ENCODE measurements at regions not wholly inside any gene's neighbourhood (a gene's known extent, or its start where the extent isn't known, plus 50 kb on each side); places are given as distances from the start of the nearest gene placed in this dataset.

GRCh38 chr4:174131901-174132300 lies 151.6 kb downstream of the FBXO8 start:
- Histone ChIP-seq H3K23ac (ENCODE audit: insufficient read length, low read depth, low read length) (no peak overlapping the region), H3K4me1 (ENCODE audit: insufficient read depth, low read length) (no peaks in the 10 kb centered on the region), H3K79me1 (ENCODE audit: insufficient read depth, low read depth, low read length, poor library complexity, severe bottlenecking) (no peaks in the 10 kb centered on the region), H2BK20ac (ENCODE audit: low read depth, low read length, poor library complexity, severe bottlenecking) (no peak overlapping the region), H4K20me1 (ENCODE audit: control insufficient read depth, insufficient read depth, insufficient read length) (no peaks in the 10 kb centered on the region), H4K91ac (ENCODE audit: insufficient read length, low read depth, low read length) (no peak overlapping the region), H3K18ac (ENCODE audit: insufficient read length, low read depth, low read length) (no peak overlapping the region), H2BK120ac (ENCODE audit: low read depth, low read length, poor library complexity, severe bottlenecking) (no peak overlapping the region), H3K56ac (ENCODE audit: insufficient read length, low read depth, low read length) (no peak overlapping the region), H3T11ph (ENCODE audit: low read length) (no peak overlapping the region), H3K4me2 (ENCODE audit: insufficient read depth, insufficient read length, low read length) (no peak overlapping the region), H3K14ac (ENCODE audit: insufficient read depth, low read length) (no peak overlapping the region), H3K9ac (ENCODE audit: extremely low read depth, insufficient read length, low read length) (no peak overlapping the region), H3K23me2 (ENCODE audit: insufficient read length, low read depth, low read length, poor library complexity, severe bottlenecking) (no peaks in the 10 kb centered on the region), H2BK15ac (ENCODE audit: low read depth, low read length) (no peak overlapping the region), H3K27me3 (ENCODE audit: insufficient read depth, low read length) (no peaks in the 10 kb centered on the region), H3K27ac (ENCODE audit: insufficient read length, low read depth, low read length) (no peak overlapping the region), H3K4ac (ENCODE audit: low read depth, low read length) (no peak overlapping the region), H3K79me2 (ENCODE audit: insufficient read depth, low read length) (no peaks in the 10 kb centered on the region), H2AK5ac (ENCODE audit: insufficient read length, low read length) (no peak overlapping the region), H2BK12ac (ENCODE audit: insufficient read length, low read depth, low read length) (no peak overlapping the region), H2AFZ (ENCODE audit: low read length) (no peak overlapping the region), H2BK5ac (ENCODE audit: insufficient read length, low read length) (no peak overlapping the region), H3K9me3 (ENCODE audit: control insufficient read depth, low read depth, low read length) (no peaks in the 10 kb centered on the region), H4K5ac (ENCODE audit: insufficient read length, low read depth, low read length) (no peak overlapping the region), H4K8ac (replicated peaks; ENCODE audit: insufficient read length, low read depth, low read length) (no peak overlapping the region)
- Mint-ChIP-seq H3K9me3 (no peaks in the 10 kb centered on the region), H3K27me3 (ENCODE audit: low read depth) (no peaks in the 10 kb centered on the region), H3K4me1 (peaks cover 11 to 20% of the 10 kb centered on the region in 2 experiments), H3K4me3 (no peak overlapping the region), H3K27ac (no peak overlapping the region), H3K36me3 (ENCODE audit: insufficient read depth in 1 of 3, low read depth in 3 of 3) (no peaks in the 10 kb centered on the region)
- no peak for DNase-seq
- TF ChIP-seq, protein P1, sequence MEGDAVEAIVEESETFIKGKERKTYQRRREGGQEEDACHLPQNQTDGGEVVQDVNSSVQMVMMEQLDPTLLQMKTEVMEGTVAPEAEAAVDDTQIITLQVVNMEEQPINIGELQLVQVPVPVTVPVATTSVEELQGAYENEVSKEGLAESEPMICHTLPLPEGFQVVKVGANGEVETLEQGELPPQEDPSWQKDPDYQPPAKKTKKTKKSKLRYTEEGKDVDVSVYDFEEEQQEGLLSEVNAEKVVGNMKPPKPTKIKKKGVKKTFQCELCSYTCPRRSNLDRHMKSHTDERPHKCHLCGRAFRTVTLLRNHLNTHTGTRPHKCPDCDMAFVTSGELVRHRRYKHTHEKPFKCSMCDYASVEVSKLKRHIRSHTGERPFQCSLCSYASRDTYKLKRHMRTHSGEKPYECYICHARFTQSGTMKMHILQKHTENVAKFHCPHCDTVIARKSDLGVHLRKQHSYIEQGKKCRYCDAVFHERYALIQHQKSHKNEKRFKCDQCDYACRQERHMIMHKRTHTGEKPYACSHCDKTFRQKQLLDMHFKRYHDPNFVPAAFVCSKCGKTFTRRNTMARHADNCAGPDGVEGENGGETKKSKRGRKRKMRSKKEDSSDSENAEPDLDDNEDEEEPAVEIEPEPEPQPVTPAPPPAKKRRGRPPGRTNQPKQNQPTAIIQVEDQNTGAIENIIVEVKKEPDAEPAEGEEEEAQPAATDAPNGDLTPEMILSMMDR (conservative IDR thresholded peaks at IDR 0.05), result no peak
